PC-9 (cell line): ENCODE measurements at regions not wholly inside any gene's neighbourhood (a gene's known extent, or its start where the extent isn't known, plus 50 kb on each side); places are given as distances from the start of the nearest gene placed in this dataset.

Experiments
- EZH2 ChIP-seq: fragments of 200-600 bp; sonication (generic); IDR thresholded peaks from 2 replicates; pipeline ENCODE4 v1.8.0; 2017; ENCODE audit warnings: antibody characterized with exemption, low read depth
- TF ChIP-seq, protein P1 (sequence below): fragments of 200-600 bp; sonication (generic); conservative IDR thresholded peaks from 2 replicates; pipeline ENCODE4 v1.6.1; 2017; ENCODE audit warnings: mixed run types, antibody characterized with exemption, mild to moderate bottlenecking, moderate library complexity

DNA sequence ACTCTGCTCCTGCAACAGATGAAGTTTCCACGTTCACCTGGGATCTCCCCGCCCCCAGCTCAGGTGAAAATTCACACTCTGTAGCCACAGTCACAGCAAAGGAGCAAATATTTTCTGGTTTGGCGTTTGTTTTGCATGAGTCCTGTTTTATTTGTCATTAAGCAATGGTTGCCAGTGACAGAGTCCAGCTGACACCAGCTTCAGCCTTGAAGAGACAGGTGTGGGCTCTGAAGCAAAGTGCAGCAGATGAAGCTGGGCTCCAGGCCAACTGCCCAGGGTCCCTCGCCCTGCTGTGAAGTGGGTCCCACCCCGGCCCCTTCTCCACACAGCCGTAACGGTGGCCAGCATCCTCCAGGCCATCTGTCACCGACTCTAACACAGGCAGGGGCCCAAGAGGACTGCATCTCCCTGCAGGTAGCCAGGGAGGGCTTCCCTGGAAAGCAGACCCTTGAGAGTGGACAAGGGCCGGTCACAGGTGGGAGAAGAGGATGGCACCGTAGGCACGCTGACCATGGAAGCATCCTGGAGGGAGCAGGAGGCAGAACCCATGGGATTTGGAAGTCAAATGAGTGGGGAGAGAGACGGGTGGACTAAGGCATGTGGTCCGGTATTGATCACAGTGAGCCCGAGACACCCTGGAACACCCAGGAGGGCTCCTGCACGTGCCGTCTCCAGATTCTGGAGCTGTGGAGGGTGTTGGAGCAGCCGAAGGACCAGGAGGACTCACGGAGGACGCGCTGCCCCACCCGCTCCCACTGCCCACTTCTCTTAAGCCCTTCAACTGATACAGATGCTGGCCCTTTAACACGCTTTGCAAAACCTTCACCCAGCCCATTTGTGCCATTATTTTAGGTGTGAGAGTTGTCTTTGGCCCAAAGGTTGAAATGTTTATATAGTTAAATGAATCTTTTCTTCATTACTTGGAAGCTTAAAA lies 294.5 kb downstream of the BRD1 start:
- TF ChIP-seq, protein P1, sequence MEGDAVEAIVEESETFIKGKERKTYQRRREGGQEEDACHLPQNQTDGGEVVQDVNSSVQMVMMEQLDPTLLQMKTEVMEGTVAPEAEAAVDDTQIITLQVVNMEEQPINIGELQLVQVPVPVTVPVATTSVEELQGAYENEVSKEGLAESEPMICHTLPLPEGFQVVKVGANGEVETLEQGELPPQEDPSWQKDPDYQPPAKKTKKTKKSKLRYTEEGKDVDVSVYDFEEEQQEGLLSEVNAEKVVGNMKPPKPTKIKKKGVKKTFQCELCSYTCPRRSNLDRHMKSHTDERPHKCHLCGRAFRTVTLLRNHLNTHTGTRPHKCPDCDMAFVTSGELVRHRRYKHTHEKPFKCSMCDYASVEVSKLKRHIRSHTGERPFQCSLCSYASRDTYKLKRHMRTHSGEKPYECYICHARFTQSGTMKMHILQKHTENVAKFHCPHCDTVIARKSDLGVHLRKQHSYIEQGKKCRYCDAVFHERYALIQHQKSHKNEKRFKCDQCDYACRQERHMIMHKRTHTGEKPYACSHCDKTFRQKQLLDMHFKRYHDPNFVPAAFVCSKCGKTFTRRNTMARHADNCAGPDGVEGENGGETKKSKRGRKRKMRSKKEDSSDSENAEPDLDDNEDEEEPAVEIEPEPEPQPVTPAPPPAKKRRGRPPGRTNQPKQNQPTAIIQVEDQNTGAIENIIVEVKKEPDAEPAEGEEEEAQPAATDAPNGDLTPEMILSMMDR: no peak
- no peak for TF ChIP-seq EZH2
